ENCODE measurements at regions not wholly inside any gene's neighbourhood (a gene's known extent, or its start where the extent isn't known, plus 50 kb on each side); places are given as distances from the start of the nearest gene placed in this dataset.
"Not testable (repeated sequence)": the region's sequence is repeated elsewhere in the genome, so short reads cannot be mapped to it uniquely, and the experiment has no call there.

- H2BK15ac ChIP-seq (replicated peaks; ENCODE audit: low read depth); H4K8ac ChIP-seq (ENCODE audit: low read depth, low read length): not testable (repeated sequence)
Measured at GRCh38 chr7:13765853-13766252, 223.6 kb downstream of the ETV1 start.

GRCh38 chr7:13770305-13770704 lies 219.2 kb downstream of the ETV1 start:
- H3K36me3 ChIP-seq (ENCODE audit: control insufficient read depth, insufficient read depth, low read length) = no peaks in the 10 kb centered on the region
- H2AK5ac ChIP-seq (ENCODE audit: low read length) = no peak overlapping the region
- H4K5ac ChIP-seq (ENCODE audit: low read length) = no peak overlapping the region
- no peak overlapping the region for H2BK15ac ChIP-seq (replicated peaks; ENCODE audit: low read depth)
- H4K8ac ChIP-seq (ENCODE audit: low read depth, low read length) = no peak overlapping the region
- no peak overlapping the region for H3K56ac ChIP-seq (ENCODE audit: low read length)
- no peak overlapping the region for H3K18ac ChIP-seq (ENCODE audit: low read length)
- no peak overlapping the region for H3K4me3 ChIP-seq (ENCODE audit: low read length)
- DNase-seq = no peak
- no peak overlapping the region for H3K23ac ChIP-seq (ENCODE audit: low read length)
- no peaks in the 10 kb centered on the region for H3K79me1 ChIP-seq (ENCODE audit: low read length)
- no CpG with 5 or more reads among the region's 1 CpG for WGBS (ENCODE audit: extremely low coverage, insufficient coverage, low lambda C conversion rate)
- no peaks in the 10 kb centered on the region for H3K4me1 ChIP-seq (ENCODE audit: control insufficient read depth, low read depth, low read length)
- no peak overlapping the region for H2BK120ac ChIP-seq (ENCODE audit: low read depth, low read length)
- H2BK5ac ChIP-seq (ENCODE audit: low read length) = no peak overlapping the region
- H3K4me2 ChIP-seq (ENCODE audit: low read length) = no peak overlapping the region
- H3K79me2 ChIP-seq (ENCODE audit: control insufficient read depth, insufficient read depth, low read length) = no peaks in the 10 kb centered on the region
- H3K9ac ChIP-seq (ENCODE audit: low read length) = no peak overlapping the region
- H3K4ac ChIP-seq (ENCODE audit: low read depth, low read length) = no peak overlapping the region
- no peaks in the 10 kb centered on the region for H3K27me3 ChIP-seq (ENCODE audit: insufficient read depth, low read length, poor library complexity)
- no peak overlapping the region for H3K27ac ChIP-seq (ENCODE audit: low read depth, low read length)

More at GRCh38 chr7:13765853-13766252, 223.6 kb downstream of the ETV1 start:
- H3K79me1 ChIP-seq (ENCODE audit: low read length); H3K36me3 ChIP-seq (ENCODE audit: control insufficient read depth, insufficient read depth, low read length); H3K9ac ChIP-seq (ENCODE audit: low read length); H3K4me1 ChIP-seq (ENCODE audit: control insufficient read depth, low read depth, low read length); H3K4ac ChIP-seq (ENCODE audit: low read depth, low read length); H2AK5ac ChIP-seq (ENCODE audit: low read length); H3K4me3 ChIP-seq (ENCODE audit: low read length); H3K23ac ChIP-seq (ENCODE audit: low read length); DNase-seq; H3K18ac ChIP-seq (ENCODE audit: low read length); H3K4me2 ChIP-seq (ENCODE audit: low read length); H2BK5ac ChIP-seq (ENCODE audit: low read length); H2BK120ac ChIP-seq (ENCODE audit: low read depth, low read length); H3K27ac ChIP-seq (ENCODE audit: low read depth, low read length); H3K27me3 ChIP-seq (ENCODE audit: insufficient read depth, low read length, poor library complexity); H3K56ac ChIP-seq (ENCODE audit: low read length); H4K5ac ChIP-seq (ENCODE audit: low read length); H3K79me2 ChIP-seq (ENCODE audit: control insufficient read depth, insufficient read depth, low read length): not testable (repeated sequence)
- WGBS (ENCODE audit: extremely low coverage, insufficient coverage, low lambda C conversion rate) = no CpG with 5 or more reads among the region's 16 CpGs

GRCh38 chr7:13774976-13775375 lies 214.5 kb downstream of the ETV1 start:
- H3K4me3 ChIP-seq (ENCODE audit: low read length) = no peak overlapping the region
- no peak overlapping the region for H3K18ac ChIP-seq (ENCODE audit: low read length)
- no peak overlapping the region for H2BK120ac ChIP-seq (ENCODE audit: low read depth, low read length)
- no peak overlapping the region for H3K4ac ChIP-seq (ENCODE audit: low read depth, low read length)
- no peak for DNase-seq
- no peak overlapping the region for H3K23ac ChIP-seq (ENCODE audit: low read length)
- no peak overlapping the region for H3K56ac ChIP-seq (ENCODE audit: low read length)
- H4K5ac ChIP-seq (ENCODE audit: low read length) = no peak overlapping the region
- no peaks in the 10 kb centered on the region for H3K36me3 ChIP-seq (ENCODE audit: control insufficient read depth, insufficient read depth, low read length)
- no peaks in the 10 kb centered on the region for H3K79me1 ChIP-seq (ENCODE audit: low read length)
- H3K9ac ChIP-seq (ENCODE audit: low read length) = no peak overlapping the region
- no CpG with 5 or more reads among the region's 2 CpGs for WGBS (ENCODE audit: extremely low coverage, insufficient coverage, low lambda C conversion rate)
- no peaks in the 10 kb centered on the region for H3K27me3 ChIP-seq (ENCODE audit: insufficient read depth, low read length, poor library complexity)
- H3K27ac ChIP-seq (ENCODE audit: low read depth, low read length) = no peak overlapping the region
- no peaks in the 10 kb centered on the region for H3K4me1 ChIP-seq (ENCODE audit: control insufficient read depth, low read depth, low read length)
- H3K4me2 ChIP-seq (ENCODE audit: low read length) = no peak overlapping the region
- no peak overlapping the region for H2AK5ac ChIP-seq (ENCODE audit: low read length)
- H4K8ac ChIP-seq (ENCODE audit: low read depth, low read length) = no peak overlapping the region
- H2BK15ac ChIP-seq (replicated peaks; ENCODE audit: low read depth) = no peak overlapping the region
- H2BK5ac ChIP-seq (ENCODE audit: low read length) = no peak overlapping the region
- H3K79me2 ChIP-seq (ENCODE audit: control insufficient read depth, insufficient read depth, low read length) = no peaks in the 10 kb centered on the region

GRCh38 chr7:13777242-13777641 lies 212.2 kb downstream of the ETV1 start:
- Histone ChIP-seq H4K8ac (ENCODE audit: low read depth, low read length) (no peak overlapping the region), H3K56ac (ENCODE audit: low read length) (no peak overlapping the region), H3K9ac (ENCODE audit: low read length) (no peak overlapping the region), H4K5ac (ENCODE audit: low read length) (no peak overlapping the region), H3K4me1 (ENCODE audit: control insufficient read depth, low read depth, low read length) (no peaks in the 10 kb centered on the region), H2BK5ac (ENCODE audit: low read length) (no peak overlapping the region), H3K27ac (ENCODE audit: low read depth, low read length) (no peak overlapping the region), H3K27me3 (ENCODE audit: insufficient read depth, low read length, poor library complexity) (no peaks in the 10 kb centered on the region), H3K23ac (ENCODE audit: low read length) (no peak overlapping the region), H3K4ac (ENCODE audit: low read depth, low read length) (no peak overlapping the region), H3K79me1 (ENCODE audit: low read length) (no peaks in the 10 kb centered on the region), H2BK120ac (ENCODE audit: low read depth, low read length) (no peak overlapping the region), H2BK15ac (replicated peaks; ENCODE audit: low read depth) (no peak overlapping the region), H3K36me3 (ENCODE audit: control insufficient read depth, insufficient read depth, low read length) (no peaks in the 10 kb centered on the region), H3K4me3 (ENCODE audit: low read length) (no peak overlapping the region), H3K18ac (ENCODE audit: low read length) (no peak overlapping the region), H3K4me2 (ENCODE audit: low read length) (no peak overlapping the region), H2AK5ac (ENCODE audit: low read length) (no peak overlapping the region), H3K79me2 (ENCODE audit: control insufficient read depth, insufficient read depth, low read length) (no peaks in the 10 kb centered on the region)
- no CpG with 5 or more reads among the region's 3 CpGs for WGBS (ENCODE audit: extremely low coverage, insufficient coverage, low lambda C conversion rate)
- no peak for DNase-seq

GRCh38 chr7:13778967-13779366 lies 210.5 kb downstream of the ETV1 start:
- no peak for DNase-seq
- Histone ChIP-seq H3K56ac (ENCODE audit: low read length) (no peak overlapping the region), H4K5ac (ENCODE audit: low read length) (no peak overlapping the region), H3K79me2 (ENCODE audit: control insufficient read depth, insufficient read depth, low read length) (no peaks in the 10 kb centered on the region), H3K9ac (ENCODE audit: low read length) (no peak overlapping the region), H3K23ac (ENCODE audit: low read length) (no peak overlapping the region), H3K4me3 (ENCODE audit: low read length) (no peak overlapping the region), H2BK15ac (replicated peaks; ENCODE audit: low read depth) (no peak overlapping the region), H3K18ac (ENCODE audit: low read length) (no peak overlapping the region), H3K4me1 (ENCODE audit: control insufficient read depth, low read depth, low read length) (no peaks in the 10 kb centered on the region), H2AK5ac (ENCODE audit: low read length) (no peak overlapping the region), H2BK5ac (ENCODE audit: low read length) (no peak overlapping the region), H2BK120ac (ENCODE audit: low read depth, low read length) (no peak overlapping the region), H3K36me3 (ENCODE audit: control insufficient read depth, insufficient read depth, low read length) (no peaks in the 10 kb centered on the region), H3K27ac (ENCODE audit: low read depth, low read length) (no peak overlapping the region), H4K8ac (ENCODE audit: low read depth, low read length) (no peak overlapping the region), H3K4ac (ENCODE audit: low read depth, low read length) (no peak overlapping the region), H3K4me2 (ENCODE audit: low read length) (no peak overlapping the region), H3K27me3 (ENCODE audit: insufficient read depth, low read length, poor library complexity) (no peaks in the 10 kb centered on the region), H3K79me1 (ENCODE audit: low read length) (no peaks in the 10 kb centered on the region)
- no CpG with 5 or more reads among the region's 2 CpGs for WGBS (ENCODE audit: extremely low coverage, insufficient coverage, low lambda C conversion rate)

- no peak overlapping the region for H3K4me3 ChIP-seq (ENCODE audit: low read length)
- no peak overlapping the region for H3K56ac ChIP-seq (ENCODE audit: low read length)
- no peaks in the 10 kb centered on the region for H3K79me2 ChIP-seq (ENCODE audit: control insufficient read depth, insufficient read depth, low read length)
- no peak overlapping the region for H2BK15ac ChIP-seq (replicated peaks; ENCODE audit: low read depth)
- H3K36me3 ChIP-seq (ENCODE audit: control insufficient read depth, insufficient read depth, low read length) = no peaks in the 10 kb centered on the region
- no peaks in the 10 kb centered on the region for H3K27me3 ChIP-seq (ENCODE audit: insufficient read depth, low read length, poor library complexity)
- no peak overlapping the region for H4K8ac ChIP-seq (ENCODE audit: low read depth, low read length)
- no peaks in the 10 kb centered on the region for H3K4me1 ChIP-seq (ENCODE audit: control insufficient read depth, low read depth, low read length)
- no peak for DNase-seq
- no peak overlapping the region for H4K5ac ChIP-seq (ENCODE audit: low read length)
- no peak overlapping the region for H2BK5ac ChIP-seq (ENCODE audit: low read length)
- no peak overlapping the region for H2BK120ac ChIP-seq (ENCODE audit: low read depth, low read length)
- H3K4ac ChIP-seq (ENCODE audit: low read depth, low read length) = no peak overlapping the region
- no peak overlapping the region for H3K4me2 ChIP-seq (ENCODE audit: low read length)
- WGBS (ENCODE audit: extremely low coverage, insufficient coverage, low lambda C conversion rate) = 100% methylated on average over 1 of the region's 5 CpGs
- H2AK5ac ChIP-seq (ENCODE audit: low read length) = no peak overlapping the region
- no peak overlapping the region for H3K27ac ChIP-seq (ENCODE audit: low read depth, low read length)
- no peaks in the 10 kb centered on the region for H3K79me1 ChIP-seq (ENCODE audit: low read length)
- H3K23ac ChIP-seq (ENCODE audit: low read length) = no peak overlapping the region
- H3K18ac ChIP-seq (ENCODE audit: low read length) = no peak overlapping the region
- no peak overlapping the region for H3K9ac ChIP-seq (ENCODE audit: low read length)
Measured at GRCh38 chr7:13790611-13791010, 198.9 kb downstream of the ETV1 start.

All from mesendoderm (in vitro differentiated cells).